ENCODE measurements at regions not wholly inside any gene's neighbourhood (a gene's known extent, or its start where the extent isn't known, plus 50 kb on each side); places are given as distances from the start of the nearest gene placed in this dataset.

GRCh38 chr2:234745347-234745746, 206.5 kb upstream of the SH3BP4 start:
- TF ChIP-seq, protein P1, sequence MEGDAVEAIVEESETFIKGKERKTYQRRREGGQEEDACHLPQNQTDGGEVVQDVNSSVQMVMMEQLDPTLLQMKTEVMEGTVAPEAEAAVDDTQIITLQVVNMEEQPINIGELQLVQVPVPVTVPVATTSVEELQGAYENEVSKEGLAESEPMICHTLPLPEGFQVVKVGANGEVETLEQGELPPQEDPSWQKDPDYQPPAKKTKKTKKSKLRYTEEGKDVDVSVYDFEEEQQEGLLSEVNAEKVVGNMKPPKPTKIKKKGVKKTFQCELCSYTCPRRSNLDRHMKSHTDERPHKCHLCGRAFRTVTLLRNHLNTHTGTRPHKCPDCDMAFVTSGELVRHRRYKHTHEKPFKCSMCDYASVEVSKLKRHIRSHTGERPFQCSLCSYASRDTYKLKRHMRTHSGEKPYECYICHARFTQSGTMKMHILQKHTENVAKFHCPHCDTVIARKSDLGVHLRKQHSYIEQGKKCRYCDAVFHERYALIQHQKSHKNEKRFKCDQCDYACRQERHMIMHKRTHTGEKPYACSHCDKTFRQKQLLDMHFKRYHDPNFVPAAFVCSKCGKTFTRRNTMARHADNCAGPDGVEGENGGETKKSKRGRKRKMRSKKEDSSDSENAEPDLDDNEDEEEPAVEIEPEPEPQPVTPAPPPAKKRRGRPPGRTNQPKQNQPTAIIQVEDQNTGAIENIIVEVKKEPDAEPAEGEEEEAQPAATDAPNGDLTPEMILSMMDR (optimal IDR thresholded peaks at IDR 0.05 in 1 of 3, IDR thresholded peaks at IDR 0.05 in 1 of 3, conservative IDR thresholded peaks at IDR 0.05 in 1 of 3; ENCODE audit: extremely low read depth in 1 of 3, insufficient read depth in 2 of 3, low read length in 3 of 3): peak; percentile 12 to 39 (median 32)
- TF ChIP-seq EZH2 (IDR thresholded peaks at IDR 0.05; ENCODE audit: low read length): no peak

Measured in keratinocyte (primary cell).